ENCODE measurements at regions not wholly inside any gene's neighbourhood (a gene's known extent, or its start where the extent isn't known, plus 50 kb on each side); places are given as distances from the start of the nearest gene placed in this dataset.

DNA sequence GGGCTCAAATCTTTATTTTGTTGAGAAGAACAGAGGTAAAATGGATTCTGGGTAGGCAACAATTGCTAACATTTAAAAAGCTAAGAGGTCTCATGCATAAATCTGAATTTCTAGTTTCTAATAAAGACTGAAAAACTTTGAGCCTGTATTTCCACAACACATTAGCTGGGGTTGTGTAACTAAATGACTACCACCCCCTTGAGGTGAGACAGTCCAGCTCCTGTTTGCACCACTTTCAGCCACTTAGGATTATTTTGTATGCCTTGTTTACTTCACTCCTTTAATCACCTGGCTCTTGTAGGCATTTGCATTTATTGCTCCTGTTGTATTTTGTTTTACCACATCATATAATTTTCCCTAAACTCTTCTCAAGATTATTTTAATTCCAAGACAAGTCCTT is 376.6 kb downstream of the PTH2R start:
- TF ChIP-seq, protein P1, sequence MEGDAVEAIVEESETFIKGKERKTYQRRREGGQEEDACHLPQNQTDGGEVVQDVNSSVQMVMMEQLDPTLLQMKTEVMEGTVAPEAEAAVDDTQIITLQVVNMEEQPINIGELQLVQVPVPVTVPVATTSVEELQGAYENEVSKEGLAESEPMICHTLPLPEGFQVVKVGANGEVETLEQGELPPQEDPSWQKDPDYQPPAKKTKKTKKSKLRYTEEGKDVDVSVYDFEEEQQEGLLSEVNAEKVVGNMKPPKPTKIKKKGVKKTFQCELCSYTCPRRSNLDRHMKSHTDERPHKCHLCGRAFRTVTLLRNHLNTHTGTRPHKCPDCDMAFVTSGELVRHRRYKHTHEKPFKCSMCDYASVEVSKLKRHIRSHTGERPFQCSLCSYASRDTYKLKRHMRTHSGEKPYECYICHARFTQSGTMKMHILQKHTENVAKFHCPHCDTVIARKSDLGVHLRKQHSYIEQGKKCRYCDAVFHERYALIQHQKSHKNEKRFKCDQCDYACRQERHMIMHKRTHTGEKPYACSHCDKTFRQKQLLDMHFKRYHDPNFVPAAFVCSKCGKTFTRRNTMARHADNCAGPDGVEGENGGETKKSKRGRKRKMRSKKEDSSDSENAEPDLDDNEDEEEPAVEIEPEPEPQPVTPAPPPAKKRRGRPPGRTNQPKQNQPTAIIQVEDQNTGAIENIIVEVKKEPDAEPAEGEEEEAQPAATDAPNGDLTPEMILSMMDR (conservative IDR thresholded peaks at IDR 0.05), result peak; percentile 41
- no peak for TF ChIP-seq ZFX (IDR thresholded peaks at IDR 0.05)
